ENCODE measurements at regions not wholly inside any gene's neighbourhood (a gene's known extent, or its start where the extent isn't known, plus 50 kb on each side); places are given as distances from the start of the nearest gene placed in this dataset.

GRCh38 chr4:123479944-123480343, 83.3 kb downstream of the SPRY1 start:
- TF ChIP-seq CTCF (IDR thresholded peaks at IDR 0.05; ENCODE audit: low read length) (no peak), EZH2 (IDR thresholded peaks at IDR 0.05; ENCODE audit: borderline replicate concordance, low read length) (no peak)
